NOMO-1 treated with DMSO at 0.1 percent for 48 hours (cell line): ENCODE measurements at regions not wholly inside any gene's neighbourhood (a gene's known extent, or its start where the extent isn't known, plus 50 kb on each side); places are given as distances from the start of the nearest gene placed in this dataset.
A peak's percentile ranks its signal among the peaks of the same experiment; 100 is the strongest.

ENCODE experiments used
- DNase-seq: peaks from one replicate; lab custom pipeline; 2025; ENCODE audit not compliant: unreplicated experiment; lab: John Stamatoyannopoulos, UW

GRCh38 chr18:33866386-33866785, 288.4 kb downstream of the ASXL3 start:
- DNase-seq: no peak

- DNase-seq: no peak
Measured at GRCh38 chr18:33863912-33864311, 285.9 kb downstream of the ASXL3 start.

- no peak for DNase-seq
Measured at GRCh38 chr18:33854827-33855139, 276.8 kb downstream of the ASXL3 start.

GRCh38 chr18:33854086-33854826, 276.2 kb downstream of the ASXL3 start:
- no peak for DNase-seq

- DNase-seq: no peak
Measured at GRCh38 chr18:33853187-33853586, 275.2 kb downstream of the ASXL3 start.

- no peak for DNase-seq
Measured at GRCh38 chr18:33851546-33852078, 273.6 kb downstream of the ASXL3 start.

GRCh38 chr18:33849731-33850130, 271.7 kb downstream of the ASXL3 start:
- no peak for DNase-seq

GRCh38 chr18:33844232-33844631, 266.2 kb downstream of the ASXL3 start:
- no peak for DNase-seq

GRCh38 chr18:33841221-33841967, 263.4 kb downstream of the ASXL3 start:
- no peak for DNase-seq

GRCh38 chr18:33840212-33840593, 262.2 kb downstream of the ASXL3 start:
- DNase-seq: no peak

- DNase-seq: peak; percentile 25
Measured at GRCh38 chr18:33839452-33840211, 261.6 kb downstream of the ASXL3 start.

GRCh38 chr18:33838054-33838453, 260.0 kb downstream of the ASXL3 start:
- DNase-seq: no peak

GRCh38 chr18:33837191-33837590, 259.2 kb downstream of the ASXL3 start:
- DNase-seq: no peak

- DNase-seq: no peak
Measured at GRCh38 chr18:33836564-33836963, 258.5 kb downstream of the ASXL3 start.

- DNase-seq: no peak
Measured at GRCh38 chr18:33835419-33835818, 257.4 kb downstream of the ASXL3 start.

- DNase-seq: no peak
Measured at GRCh38 chr18:33833842-33834241, 255.8 kb downstream of the ASXL3 start.

- DNase-seq: no peak
Measured at GRCh38 chr18:33831424-33831823, 253.4 kb downstream of the ASXL3 start.

GRCh38 chr18:33830213-33830612, 252.2 kb downstream of the ASXL3 start:
- no peak for DNase-seq

GRCh38 chr18:33828949-33829348, 250.9 kb downstream of the ASXL3 start:
- DNase-seq: no peak

- no peak for DNase-seq
Measured at GRCh38 chr18:33826151-33826550, 248.1 kb downstream of the ASXL3 start.

GRCh38 chr18:33821503-33821902, 243.5 kb downstream of the ASXL3 start:
- no peak for DNase-seq
